Superior temporal gyrus (tissue), 1 donor: ENCODE measurements at regions not wholly inside any gene's neighbourhood (a gene's known extent, or its start where the extent isn't known, plus 50 kb on each side); places are given as distances from the start of the nearest gene placed in this dataset.
"Not testable (repeated sequence)": the region's sequence is repeated elsewhere in the genome, so short reads cannot be mapped to it uniquely, and the experiment has no call there.

Experiments
- DNase-seq: peaks from one replicate; pipeline ENCODE4 v3.0.0-alpha.2; 2016; ENCODE audit errors: extremely low spot score

- DNase-seq = no peak
These were observed 316.1 kb downstream of the LNPK start for GRCh38 chr2:175686002-175686401.

- DNase-seq = no peak
These were observed 317.6 kb downstream of the LNPK start for GRCh38 chr2:175684466-175684865.

GRCh38 chr2:175679728-175680127, 322.3 kb downstream of the LNPK start:
- DNase-seq = no peak

GRCh38 chr2:175679231-175679630, 322.8 kb downstream of the LNPK start:
- DNase-seq = no peak

- DNase-seq = no peak
These were observed 324.2 kb downstream of the LNPK start for GRCh38 chr2:175677880-175678279.

GRCh38 chr2:175676813-175677212, 325.3 kb downstream of the LNPK start:
- DNase-seq = no peak

- DNase-seq = not testable (repeated sequence)
These were observed 333.3 kb downstream of the LNPK start for GRCh38 chr2:175668804-175669203.

GRCh38 chr2:175662335-175662734, 339.7 kb downstream of the LNPK start:
- no peak for DNase-seq

- no peak for DNase-seq
These were observed 353.4 kb downstream of the LNPK start for GRCh38 chr2:175648577-175649063.

- no peak for DNase-seq
These were observed 355.0 kb downstream of the LNPK start for GRCh38 chr2:175647058-175647457.

GRCh38 chr2:175640655-175641054, 361.4 kb downstream of the LNPK start:
- DNase-seq = no peak

GRCh38 chr2:175633227-175633626, 368.8 kb downstream of the LNPK start:
- DNase-seq = no peak

GRCh38 chr2:175631245-175631623, 370.8 kb downstream of the LNPK start:
- DNase-seq = no peak

- no peak for DNase-seq
These were observed 371.5 kb downstream of the LNPK start for GRCh38 chr2:175630280-175631244.

GRCh38 chr2:175628243-175628642, 373.8 kb downstream of the LNPK start:
- no peak for DNase-seq

GRCh38 chr2:175627405-175627804, 374.7 kb downstream of the LNPK start:
- no peak for DNase-seq

- DNase-seq = no peak
These were observed 375.3 kb downstream of the LNPK start for GRCh38 chr2:175626796-175627195.

GRCh38 chr2:175624785-175625184, 377.3 kb downstream of the LNPK start:
- DNase-seq = no peak

GRCh38 chr2:175624211-175624761, 377.8 kb downstream of the LNPK start:
- DNase-seq = no peak

- no peak for DNase-seq
These were observed 380.2 kb downstream of the LNPK start for GRCh38 chr2:175621821-175622220.

GRCh38 chr2:175620106-175620505, 382.0 kb downstream of the LNPK start:
- no peak for DNase-seq

- DNase-seq = no peak
These were observed 382.7 kb downstream of the LNPK start for GRCh38 chr2:175619179-175620045.
